ENCODE measurements at regions not wholly inside any gene's neighbourhood (a gene's known extent, or its start where the extent isn't known, plus 50 kb on each side); places are given as distances from the start of the nearest gene placed in this dataset.

- DNase-seq (ENCODE audit: low read depth in 2 of 2) = no peak
Measured at GRCh38 chr13:44022196-44022595, 142.5 kb downstream of the LACC1 start.

GRCh38 chr13:44024167-44024845, 144.6 kb downstream of the LACC1 start:
- no peak for DNase-seq (ENCODE audit: low read depth in 2 of 2)

GRCh38 chr13:44024846-44025195, 145.1 kb downstream of the LACC1 start:
- no peak for DNase-seq (ENCODE audit: low read depth in 2 of 2)

- DNase-seq (ENCODE audit: low read depth in 2 of 2) = no peak
Measured at GRCh38 chr13:44026194-44026593, 146.5 kb downstream of the LACC1 start.

GRCh38 chr13:44028734-44029133, 149.0 kb downstream of the LACC1 start:
- DNase-seq (ENCODE audit: low read depth in 2 of 2) = no peak

- DNase-seq (ENCODE audit: low read depth in 2 of 2) = no peak
Measured at GRCh38 chr13:44030615-44031014, 150.9 kb downstream of the LACC1 start.

GRCh38 chr13:44031555-44031954, 151.9 kb downstream of the LACC1 start:
- no peak for DNase-seq (ENCODE audit: low read depth in 2 of 2)

GRCh38 chr13:44032802-44033201, 153.1 kb downstream of the LACC1 start:
- DNase-seq (ENCODE audit: low read depth in 2 of 2) = no peak

GRCh38 chr13:44035400-44035799, 155.7 kb downstream of the LACC1 start:
- DNase-seq (ENCODE audit: low read depth in 2 of 2) = no peak

GRCh38 chr13:44040070-44040817, 160.5 kb downstream of the LACC1 start:
- DNase-seq (ENCODE audit: low read depth in 2 of 2) = no peak

GRCh38 chr13:44040818-44041100, 161.1 kb downstream of the LACC1 start:
- no peak for DNase-seq (ENCODE audit: low read depth in 2 of 2)

- DNase-seq (ENCODE audit: low read depth in 2 of 2) = no peak
Measured at GRCh38 chr13:44044547-44045179, 165.0 kb downstream of the LACC1 start.

- no peak for DNase-seq (ENCODE audit: low read depth in 2 of 2)
Measured at GRCh38 chr13:44045180-44045562, 165.5 kb downstream of the LACC1 start.

- DNase-seq (ENCODE audit: low read depth in 2 of 2) = no peak
Measured at GRCh38 chr13:44046428-44046827, 166.7 kb downstream of the LACC1 start.

- no peak for DNase-seq (ENCODE audit: low read depth in 2 of 2)
Measured at GRCh38 chr13:44048326-44048725, 168.6 kb downstream of the LACC1 start.

GRCh38 chr13:44049081-44049945, 169.6 kb downstream of the LACC1 start:
- DNase-seq (ENCODE audit: low read depth in 2 of 2) = no peak

GRCh38 chr13:44050450-44051063, 170.9 kb downstream of the LACC1 start:
- no peak for DNase-seq (ENCODE audit: low read depth in 2 of 2)

GRCh38 chr13:44051405-44051804, 171.7 kb downstream of the LACC1 start:
- no peak for DNase-seq (ENCODE audit: low read depth in 2 of 2)

GRCh38 chr13:44051918-44052675, 172.4 kb downstream of the LACC1 start:
- peak; percentile 42 to 50 for DNase-seq (ENCODE audit: low read depth in 2 of 2)

- no peak for DNase-seq (ENCODE audit: low read depth in 2 of 2)
Measured at GRCh38 chr13:44052780-44053184, 173.1 kb downstream of the LACC1 start.

- DNase-seq (ENCODE audit: low read depth in 2 of 2) = no peak
Measured at GRCh38 chr13:44053208-44053607, 173.5 kb downstream of the LACC1 start.
